HCT116 (cell line): ENCODE measurements at regions not wholly inside any gene's neighbourhood (a gene's known extent, or its start where the extent isn't known, plus 50 kb on each side); places are given as distances from the start of the nearest gene placed in this dataset.

Experiments used
- CTCF ChIP-seq, 3 experiments: fragments of 200-600 bp in 1 of 3; sonication (generic) in 1 of 3; IDR thresholded peaks in 2 of 3; conservative IDR thresholded peaks in 1 of 3; 2 replicates each; pipeline ENCODE4 v1.5.1; 2012 to 2017; ENCODE audit warnings: low read depth in 2 of 3, low read length in 2 of 3, antibody characterized with exemption in 1 of 3, borderline replicate concordance in 1 of 3, control low read depth in 1 of 3, mild to moderate bottlenecking in 1 of 3, mixed read lengths in 1 of 3, mixed run types in 1 of 3, moderate library complexity in 1 of 3; ENCODE audit not compliant: insufficient read depth in 1 of 3
- EZH2 ChIP-seq: fragments of 200-600 bp; sonication (generic); IDR thresholded peaks from 2 replicates; pipeline ENCODE4 v1.6.1; 2017; ENCODE audit warnings: antibody characterized with exemption, mixed run types

- no peak for TF ChIP-seq EZH2
- TF ChIP-seq CTCF (IDR thresholded peaks at IDR 0.05 in 2 of 3, conservative IDR thresholded peaks at IDR 0.05 in 1 of 3; ENCODE audit: borderline replicate concordance in 1 of 3, insufficient read depth in 1 of 3, low read depth in 2 of 3, low read length in 2 of 3) = no peak
Observed at GRCh38 chr4:123870216-123870876, 473.8 kb downstream of the SPRY1 start.
